ENCODE measurements at regions not wholly inside any gene's neighbourhood (a gene's known extent, or its start where the extent isn't known, plus 50 kb on each side); places are given as distances from the start of the nearest gene placed in this dataset.

GRCh38 chr1:38326856-38327255, 280.3 kb upstream of the POU3F1 start:
- TF ChIP-seq ATF3 (IDR thresholded peaks at IDR 0.05) (no peak), CTCF (IDR thresholded peaks at IDR 0.05 in 2 of 3, conservative IDR thresholded peaks at IDR 0.05 in 1 of 3; ENCODE audit: borderline replicate concordance in 1 of 3, insufficient read depth in 1 of 3, low read depth in 2 of 3, low read length in 2 of 3) (no peak), CEBPB (IDR thresholded peaks at IDR 0.05; ENCODE audit: low read depth) (no peak), POLR2AphosphoS5 (IDR thresholded peaks at IDR 0.05; ENCODE audit: low read depth, low read length) (no peak), FOSL1 (IDR thresholded peaks at IDR 0.05; ENCODE audit: low read depth) (no peak), POLR2A (IDR thresholded peaks at IDR 0.05; ENCODE audit: borderline replicate concordance, extremely low read depth, insufficient read depth, insufficient read length) (no peak), REST (IDR thresholded peaks at IDR 0.05; ENCODE audit: low read depth) (no peak)
